GM10248 (cell line): ENCODE measurements at regions not wholly inside any gene's neighbourhood (a gene's known extent, or its start where the extent isn't known, plus 50 kb on each side); places are given as distances from the start of the nearest gene placed in this dataset.

Source experiments
- CTCF ChIA-PET: fragments of 300-600 bp; sonication (Branson Sonifier 250); formaldehyde crosslinking; extraction: SDS; loops from one replicate; lab custom pipeline; 2021; ENCODE audit warnings: antibody characterized with exemption; lab: Yijun Ruan, JAX
- POLR2A ChIA-PET: fragments of 350-650 bp; sonication (Branson Sonifier 250); formaldehyde crosslinking; extraction: SDS; loops from one replicate; lab custom pipeline; 2020; ENCODE audit warnings: antibody characterized with exemption; lab: Yijun Ruan, JAX
- DNase-seq: peaks from one replicate; pipeline ENCODE4 v3.0.0; 2012; ENCODE audit errors: extremely low spot score
- TF ChIP-seq, protein P1 (sequence below): IDR thresholded peaks from 2 replicates; pipeline ENCODE4 v1.5.1; 2012; ENCODE audit warnings: mild to moderate bottlenecking, low read depth; ENCODE audit errors: extremely low read depth, missing control alignments, control extremely low read depth

DNA sequence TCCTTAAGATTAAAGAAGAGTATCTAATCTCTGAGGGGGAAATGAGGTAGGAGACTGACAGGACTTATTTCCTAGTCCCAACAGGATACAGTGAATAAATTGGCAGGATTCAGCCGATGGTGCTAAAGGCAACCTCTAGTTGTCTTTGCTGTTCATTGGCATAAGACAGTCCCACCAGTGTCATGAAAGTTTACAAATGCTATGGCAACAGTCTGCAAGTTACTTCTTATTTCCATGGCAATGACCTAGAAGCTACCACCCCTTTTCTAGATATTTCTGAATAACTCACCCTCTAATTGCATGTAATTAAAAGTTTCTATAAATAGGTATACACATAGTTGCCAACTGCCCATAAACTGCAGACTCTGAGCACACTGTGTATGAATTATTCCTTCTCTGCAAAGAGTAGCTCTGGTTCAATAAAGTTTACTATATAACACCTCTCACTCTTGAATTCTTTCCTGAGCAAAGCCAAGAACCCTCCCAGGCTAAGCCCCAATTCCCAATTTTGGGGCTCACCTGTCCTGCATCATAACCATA lies 172.7 kb upstream of the LRATD1 start:
- ChIA-PET POLR2A (no interaction called here), CTCF (interaction anchor here (1.8 kb wide), 1 partner anchor 12 kb away, joined by 5 read pairs; no protein-coding TSS in a partner anchor)
- TF ChIP-seq, protein P1, sequence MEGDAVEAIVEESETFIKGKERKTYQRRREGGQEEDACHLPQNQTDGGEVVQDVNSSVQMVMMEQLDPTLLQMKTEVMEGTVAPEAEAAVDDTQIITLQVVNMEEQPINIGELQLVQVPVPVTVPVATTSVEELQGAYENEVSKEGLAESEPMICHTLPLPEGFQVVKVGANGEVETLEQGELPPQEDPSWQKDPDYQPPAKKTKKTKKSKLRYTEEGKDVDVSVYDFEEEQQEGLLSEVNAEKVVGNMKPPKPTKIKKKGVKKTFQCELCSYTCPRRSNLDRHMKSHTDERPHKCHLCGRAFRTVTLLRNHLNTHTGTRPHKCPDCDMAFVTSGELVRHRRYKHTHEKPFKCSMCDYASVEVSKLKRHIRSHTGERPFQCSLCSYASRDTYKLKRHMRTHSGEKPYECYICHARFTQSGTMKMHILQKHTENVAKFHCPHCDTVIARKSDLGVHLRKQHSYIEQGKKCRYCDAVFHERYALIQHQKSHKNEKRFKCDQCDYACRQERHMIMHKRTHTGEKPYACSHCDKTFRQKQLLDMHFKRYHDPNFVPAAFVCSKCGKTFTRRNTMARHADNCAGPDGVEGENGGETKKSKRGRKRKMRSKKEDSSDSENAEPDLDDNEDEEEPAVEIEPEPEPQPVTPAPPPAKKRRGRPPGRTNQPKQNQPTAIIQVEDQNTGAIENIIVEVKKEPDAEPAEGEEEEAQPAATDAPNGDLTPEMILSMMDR = no peak
- no peak for DNase-seq

DNA sequence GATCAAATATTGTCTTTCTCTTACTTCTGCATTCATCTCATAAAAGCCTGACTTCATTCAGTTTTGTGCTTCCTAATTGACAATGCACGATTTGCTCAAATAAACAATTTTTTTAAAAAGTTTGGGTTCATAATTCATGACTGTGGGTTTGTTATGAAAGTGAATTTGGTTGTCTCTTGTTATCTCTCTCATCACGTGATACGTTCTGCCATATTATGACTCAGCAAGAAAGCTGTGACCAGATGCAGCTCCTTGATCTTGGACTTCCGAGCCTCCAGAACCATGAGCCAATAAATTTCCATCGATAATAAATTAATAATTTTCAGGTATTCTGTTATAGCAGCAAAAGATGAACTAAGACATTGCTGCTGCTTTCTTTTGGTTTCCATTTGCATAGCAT lies 156.5 kb upstream of the LRATD1 start:
- ChIA-PET POLR2A (no interaction called here), CTCF (interaction anchor here (1.4 kb wide), 1 partner anchor 19 kb away, joined by 3 read pairs; no protein-coding TSS in a partner anchor)
- no peak for DNase-seq
- TF ChIP-seq, protein P1 = no peak

DNA sequence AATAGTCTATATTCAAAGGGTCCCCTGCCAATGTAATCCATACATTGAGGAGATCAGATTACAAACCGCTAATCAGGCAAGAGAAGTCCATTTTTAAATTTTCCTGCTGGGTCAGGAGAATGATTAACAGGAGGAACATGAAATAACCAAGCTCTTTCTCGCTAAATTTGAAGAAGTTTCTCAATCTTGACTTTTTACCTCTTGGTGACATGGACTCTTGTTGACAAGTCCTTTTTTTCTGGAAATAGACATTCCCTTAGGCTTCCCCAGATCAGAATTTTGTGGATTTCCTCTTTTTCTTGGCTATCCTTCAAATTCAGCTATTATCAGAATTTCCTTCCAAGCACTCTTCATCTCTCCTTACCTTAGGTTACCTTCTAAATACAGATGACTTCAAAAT lies 153.0 kb upstream of the LRATD1 start:
- ChIA-PET CTCF (interaction anchor here (1.1 kb wide), 1 partner anchor 14 kb away, joined by 4 read pairs; no protein-coding TSS in a partner anchor), POLR2A (no interaction called here)
- TF ChIP-seq, protein P1 = no peak
- no peak for DNase-seq

DNA sequence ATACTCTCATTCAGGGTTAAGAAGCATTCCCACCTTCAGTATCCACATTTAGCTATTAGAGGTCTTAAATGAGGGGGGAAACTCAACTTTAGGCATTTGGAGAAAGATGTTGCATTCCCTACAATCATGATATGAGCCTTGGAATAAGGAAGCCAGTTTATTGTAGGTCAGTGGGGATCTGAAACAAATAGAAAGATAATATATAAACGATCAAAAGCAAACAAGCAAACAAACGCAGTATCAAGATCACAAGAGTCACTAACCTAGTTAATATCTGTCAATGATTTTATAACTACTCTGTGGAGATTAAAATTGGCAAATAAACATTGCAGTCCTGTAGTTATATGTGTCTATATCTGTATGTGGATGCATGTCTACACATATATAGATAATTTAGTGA lies 152.4 kb upstream of the LRATD1 start:
- POLR2A ChIA-PET = no interaction called here
- no peak for DNase-seq
- TF ChIP-seq, protein P1 = no peak
- CTCF ChIA-PET = no interaction called here

- CTCF ChIA-PET = no interaction called here
- no peak for DNase-seq
- POLR2A ChIA-PET = no interaction called here
- TF ChIP-seq, protein P1 = no peak
These were observed 151.6 kb upstream of the LRATD1 start for GRCh38 chr2:14480906-14481305.

DNA sequence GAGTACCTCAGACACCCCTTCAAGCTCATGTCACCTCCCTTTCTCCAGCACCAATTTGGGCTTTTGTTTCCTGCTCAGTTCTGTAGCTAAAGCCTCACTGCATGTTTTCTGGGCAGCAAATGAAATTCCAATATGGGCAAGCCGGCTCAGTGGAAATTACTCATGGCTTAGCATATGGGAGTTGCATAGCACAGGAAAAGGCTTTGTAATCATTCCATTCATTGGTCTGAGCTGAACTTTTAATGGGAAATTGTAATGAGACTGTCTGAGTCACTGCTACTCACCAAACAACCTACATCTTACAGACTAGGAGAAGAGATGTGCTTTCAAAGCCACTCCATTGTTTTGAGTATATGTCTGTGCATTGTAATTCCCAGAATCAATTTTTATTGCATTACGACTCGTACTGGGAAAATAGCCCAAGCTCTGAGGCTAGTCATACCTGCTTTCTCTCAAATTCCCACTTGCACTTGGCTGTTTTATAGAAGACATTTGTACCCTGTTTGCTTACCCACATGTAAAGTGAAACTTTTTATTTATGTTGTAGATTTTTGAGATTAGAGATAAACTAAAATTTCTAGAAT lies 139.5 kb upstream of the LRATD1 start:
- ChIA-PET POLR2A (no interaction called here), CTCF (no interaction called here)
- TF ChIP-seq, protein P1 = no peak
- no peak for DNase-seq
